ENCODE measurements at regions not wholly inside any gene's neighbourhood (a gene's known extent, or its start where the extent isn't known, plus 50 kb on each side); places are given as distances from the start of the nearest gene placed in this dataset.

DNA sequence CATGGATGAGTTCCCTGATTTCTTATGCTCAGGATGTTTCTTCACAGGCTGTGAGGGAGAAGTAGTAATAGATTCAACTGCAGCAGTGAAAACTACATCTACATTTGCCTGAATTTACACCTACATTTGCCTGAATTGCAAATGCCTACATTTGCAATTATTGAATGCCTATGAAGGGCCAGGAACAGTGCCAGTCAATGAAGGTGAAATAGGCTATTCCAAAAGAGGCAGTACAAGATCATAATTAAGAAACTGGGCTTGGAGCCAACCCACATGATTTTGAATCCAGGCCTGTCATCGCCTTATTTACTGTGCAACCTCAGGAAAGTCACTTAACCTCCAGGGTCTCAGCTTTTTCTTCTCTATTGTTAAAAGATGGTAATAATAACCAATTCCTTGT, 1353.3 kb downstream of the FAM181B start:
- TF ChIP-seq, protein P1, sequence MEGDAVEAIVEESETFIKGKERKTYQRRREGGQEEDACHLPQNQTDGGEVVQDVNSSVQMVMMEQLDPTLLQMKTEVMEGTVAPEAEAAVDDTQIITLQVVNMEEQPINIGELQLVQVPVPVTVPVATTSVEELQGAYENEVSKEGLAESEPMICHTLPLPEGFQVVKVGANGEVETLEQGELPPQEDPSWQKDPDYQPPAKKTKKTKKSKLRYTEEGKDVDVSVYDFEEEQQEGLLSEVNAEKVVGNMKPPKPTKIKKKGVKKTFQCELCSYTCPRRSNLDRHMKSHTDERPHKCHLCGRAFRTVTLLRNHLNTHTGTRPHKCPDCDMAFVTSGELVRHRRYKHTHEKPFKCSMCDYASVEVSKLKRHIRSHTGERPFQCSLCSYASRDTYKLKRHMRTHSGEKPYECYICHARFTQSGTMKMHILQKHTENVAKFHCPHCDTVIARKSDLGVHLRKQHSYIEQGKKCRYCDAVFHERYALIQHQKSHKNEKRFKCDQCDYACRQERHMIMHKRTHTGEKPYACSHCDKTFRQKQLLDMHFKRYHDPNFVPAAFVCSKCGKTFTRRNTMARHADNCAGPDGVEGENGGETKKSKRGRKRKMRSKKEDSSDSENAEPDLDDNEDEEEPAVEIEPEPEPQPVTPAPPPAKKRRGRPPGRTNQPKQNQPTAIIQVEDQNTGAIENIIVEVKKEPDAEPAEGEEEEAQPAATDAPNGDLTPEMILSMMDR (IDR thresholded peaks at IDR 0.05; ENCODE audit: low read depth, low read length, missing control alignments) = no peak
- no peak overlapping the region for H3K4me3 ChIP-seq (ENCODE audit: low read depth, low read length)
- no peaks in the 10 kb centered on the region for H3K27me3 ChIP-seq (replicated peaks)
- H3K27ac ChIP-seq = no peak overlapping the region
- in situ Hi-C loops (cut with HindIII; ENCODE audit: low pct_ligation_motif_present, low sequenced_read_pairs) = no loop called here
- no peaks in the 10 kb centered on the region for H3K36me3 ChIP-seq (replicated peaks)
- no peak for DNase-seq

DNA sequence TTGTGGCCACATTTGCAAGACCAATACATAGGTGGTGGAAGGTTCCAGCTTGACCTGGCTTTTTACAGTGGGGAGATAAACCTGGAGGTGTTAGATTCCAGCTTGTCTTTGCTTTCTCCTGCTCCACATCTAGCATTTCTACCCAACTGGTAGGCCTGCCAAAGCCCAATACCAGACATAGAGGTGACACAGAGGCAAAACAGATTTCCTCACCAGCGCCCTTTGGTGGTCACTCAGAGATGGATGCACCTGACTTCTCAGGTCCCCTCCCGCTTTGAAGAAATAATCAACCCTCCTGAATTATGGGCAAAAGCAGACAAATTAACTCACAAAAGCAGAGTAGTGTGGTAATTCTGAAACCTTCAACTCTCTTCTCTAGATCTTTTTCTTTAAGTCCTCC, 1356.2 kb downstream of the FAM181B start:
- TF ChIP-seq, protein P1 (IDR thresholded peaks at IDR 0.05; ENCODE audit: low read depth, low read length, missing control alignments) = no peak
- Histone ChIP-seq H3K27me3 (replicated peaks) (no peaks in the 10 kb centered on the region), H3K36me3 (replicated peaks) (no peaks in the 10 kb centered on the region), H3K4me3 (ENCODE audit: low read depth, low read length) (no peak overlapping the region), H3K27ac (no peak overlapping the region)
- in situ Hi-C loops (cut with HindIII; ENCODE audit: low pct_ligation_motif_present, low sequenced_read_pairs) = no loop called here
- no peak for DNase-seq

DNA sequence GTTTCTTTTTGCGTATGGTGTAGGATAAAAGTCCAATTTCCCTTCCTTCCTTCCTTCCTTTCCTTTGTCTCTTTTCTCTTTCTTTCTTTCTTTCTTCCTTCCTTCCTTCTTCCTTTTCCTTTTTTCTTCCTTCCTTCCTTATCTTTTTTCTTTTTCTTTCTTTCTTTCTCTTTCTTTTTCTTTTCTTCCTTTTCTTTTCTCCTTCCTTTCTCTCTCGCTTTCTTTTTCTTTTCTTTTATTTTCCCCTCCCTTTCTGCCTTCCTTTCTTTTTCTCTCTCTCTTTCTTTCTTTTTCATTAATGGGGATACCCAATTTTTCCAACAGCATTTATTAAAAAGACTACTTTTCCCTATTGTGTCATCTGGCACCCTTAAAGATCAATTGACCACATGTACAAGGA, 1359.7 kb downstream of the FAM181B start:
- no peaks in the 10 kb centered on the region for H3K27me3 ChIP-seq (replicated peaks)
- DNase-seq = no peak
- no peak overlapping the region for H3K27ac ChIP-seq
- no peaks in the 10 kb centered on the region for H3K36me3 ChIP-seq (replicated peaks)
- TF ChIP-seq, protein P1 (IDR thresholded peaks at IDR 0.05; ENCODE audit: low read depth, low read length, missing control alignments) = no peak
- H3K4me3 ChIP-seq (ENCODE audit: low read depth, low read length) = no peak overlapping the region
- in situ Hi-C loops (cut with HindIII; ENCODE audit: low pct_ligation_motif_present, low sequenced_read_pairs) = no loop called here

DNA sequence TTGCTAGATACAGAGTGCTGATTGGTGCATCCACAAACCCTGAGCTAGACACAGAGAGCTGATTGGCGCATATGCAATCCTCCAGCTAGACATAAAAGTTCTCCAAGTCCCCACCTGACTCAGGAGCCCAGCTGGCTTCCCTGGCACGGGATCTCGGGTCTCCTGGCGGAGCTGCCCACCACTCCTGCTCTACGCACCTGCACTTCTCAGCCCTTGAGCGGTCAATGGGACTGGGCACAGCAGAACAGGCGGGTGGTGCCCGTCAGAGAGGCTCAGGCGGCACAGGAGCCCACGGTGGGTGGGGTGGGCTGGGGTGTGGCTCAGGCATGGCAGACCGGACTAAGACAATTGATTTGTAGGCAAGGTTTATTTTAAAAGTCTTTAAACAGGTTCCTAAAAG, 1365.5 kb downstream of the FAM181B start:
- in situ Hi-C loops (cut with HindIII; ENCODE audit: low pct_ligation_motif_present, low sequenced_read_pairs) = no loop called here
- no peaks in the 10 kb centered on the region for H3K27me3 ChIP-seq (replicated peaks)
- H3K4me3 ChIP-seq (ENCODE audit: low read depth, low read length) = no peak overlapping the region
- DNase-seq = no peak
- H3K36me3 ChIP-seq (replicated peaks) = no peaks in the 10 kb centered on the region
- TF ChIP-seq, protein P1 (IDR thresholded peaks at IDR 0.05; ENCODE audit: low read depth, low read length, missing control alignments) = no peak
- no peak overlapping the region for H3K27ac ChIP-seq

DNA sequence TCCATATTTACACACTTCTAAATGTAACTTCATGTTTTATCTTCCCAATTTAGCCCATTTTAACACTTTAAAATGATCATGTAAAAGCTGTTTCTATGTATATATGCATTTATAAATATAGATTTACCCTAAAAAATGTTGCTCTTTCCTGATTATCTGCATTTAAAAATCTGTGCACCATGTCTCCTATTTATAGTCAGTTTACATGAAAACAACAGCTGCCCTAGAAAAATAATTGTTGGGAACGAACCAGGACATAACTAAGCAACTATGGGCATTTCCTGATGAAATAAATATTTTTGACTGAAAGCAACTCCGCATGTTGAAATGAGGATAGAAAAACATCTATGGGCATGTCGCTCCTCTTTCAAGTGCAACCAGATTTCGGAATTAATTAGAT, 1368.2 kb downstream of the FAM181B start:
- Histone ChIP-seq H3K36me3 (replicated peaks) (no peaks in the 10 kb centered on the region), H3K4me3 (ENCODE audit: low read depth, low read length) (no peak overlapping the region), H3K27ac (no peak overlapping the region), H3K27me3 (replicated peaks) (no peaks in the 10 kb centered on the region)
- TF ChIP-seq, protein P1 (IDR thresholded peaks at IDR 0.05; ENCODE audit: low read depth, low read length, missing control alignments) = no peak
- in situ Hi-C loops (cut with HindIII; ENCODE audit: low pct_ligation_motif_present, low sequenced_read_pairs) = no loop called here
- DNase-seq = no peak

DNA sequence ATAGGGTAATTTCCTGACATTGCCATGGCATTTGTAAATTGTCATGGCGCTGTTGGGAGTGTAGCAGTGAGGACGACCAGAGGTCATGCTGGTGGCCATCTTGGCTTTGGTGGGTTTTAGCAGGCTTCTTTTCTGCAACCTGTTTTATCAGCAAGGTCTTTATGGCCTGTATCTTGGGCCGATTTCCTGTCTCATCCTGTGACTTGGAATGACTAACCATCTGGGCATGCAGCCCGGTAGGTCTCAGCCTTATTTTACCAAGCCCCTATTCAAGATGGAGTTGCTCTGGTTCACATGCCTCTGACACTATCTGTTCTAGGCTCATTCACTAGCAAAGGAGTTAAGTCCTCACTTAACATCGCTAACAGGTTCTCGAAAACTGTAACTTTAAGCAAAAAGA, 1374.2 kb downstream of the FAM181B start:
- H3K27me3 ChIP-seq (replicated peaks) = no peaks in the 10 kb centered on the region
- no peaks in the 10 kb centered on the region for H3K36me3 ChIP-seq (replicated peaks)
- DNase-seq = peak; percentile 7
- no peak overlapping the region for H3K27ac ChIP-seq
- H3K4me3 ChIP-seq (ENCODE audit: low read depth, low read length) = no peak overlapping the region
- TF ChIP-seq, protein P1 (IDR thresholded peaks at IDR 0.05; ENCODE audit: low read depth, low read length, missing control alignments) = no peak
- in situ Hi-C loops (cut with HindIII; ENCODE audit: low pct_ligation_motif_present, low sequenced_read_pairs) = no loop called here

Measured in brain microvascular endothelial cell (primary cell).